IMR-90 (cell line): ENCODE measurements at regions not wholly inside any gene's neighbourhood (a gene's known extent, or its start where the extent isn't known, plus 50 kb on each side); places are given as distances from the start of the nearest gene placed in this dataset.

Experiments used
- ATAC-seq: fragments of 200-7000 bp; cut with Tn5 transposase; 2 replicates; pipeline ENCODE4 v1.9.1; 2020; ENCODE audit warnings: low read depth, mild to moderate bottlenecking, moderate library complexity
- BruUV-seq: library from RNA; stranded (reverse); fragments of 400-500 nt; replicated peaks from 2 replicates; lab custom pipeline; 2021; lab: Mats Ljungman, UMichigan
- CTCF ChIA-PET: fragments of 300-600 bp; formaldehyde crosslinking; extraction: SDS; loops from one replicate; lab custom pipeline; 2021; ENCODE audit warnings: antibody characterized with exemption; lab: Yijun Ruan, JAX
- POLR2A ChIA-PET: fragments of 300-600 bp; sonication (Branson Sonifier 250); formaldehyde crosslinking; loops from one replicate; lab custom pipeline; 2022; ENCODE audit warnings: antibody characterized with exemption; ENCODE audit not compliant: unreplicated experiment; lab: Charles Lee
- DNase-seq: peaks from one replicate; pipeline ENCODE4 v3.0.0; 2013
- H2AFZ ChIP-seq: replicated peaks from 2 replicates; pipeline ENCODE3; 2013; ENCODE audit warnings: low read length, mild to moderate bottlenecking; ENCODE audit not compliant: poor library complexity
- H2AK5ac ChIP-seq: 2 replicates; pipeline ENCODE4 v1.6.1; 2013; ENCODE audit warnings: low read depth, low read length, inconsistent platforms
- H2AK9ac ChIP-seq: replicated peaks from 2 replicates; pipeline ENCODE3; 2013; ENCODE audit warnings: mild to moderate bottlenecking, low read depth, low read length, moderate library complexity; ENCODE audit not compliant: poor library complexity
- H2BK120ac ChIP-seq: 2 replicates; pipeline ENCODE4 v1.6.1; 2013; ENCODE audit warnings: low read depth, low read length, inconsistent platforms
- H2BK15ac ChIP-seq: 3 replicates; pipeline ENCODE4 v1.6.1; 2013; ENCODE audit warnings: low read depth, low read length, inconsistent platforms
- H2BK20ac ChIP-seq: 2 replicates; pipeline ENCODE4 v1.6.1; 2013; ENCODE audit warnings: low read depth, mild to moderate bottlenecking, inconsistent platforms, low read length, moderate library complexity
- H2BK5ac ChIP-seq: 2 replicates; pipeline ENCODE4 v1.6.1; 2013; ENCODE audit warnings: mild to moderate bottlenecking, low read depth, low read length, inconsistent platforms; ENCODE audit not compliant: poor library complexity, severe bottlenecking
- H3K14ac ChIP-seq: replicated peaks from 2 replicates; pipeline ENCODE4 v1.6.1; 2013; ENCODE audit warnings: low read depth, low read length, inconsistent platforms
- H3K18ac ChIP-seq: 2 replicates; pipeline ENCODE4 v1.6.1; 2013; ENCODE audit warnings: low read depth, low read length, control low read depth
- H3K23ac ChIP-seq: 2 replicates; pipeline ENCODE4 v1.6.1; 2013; ENCODE audit warnings: low read depth, low read length, inconsistent platforms
- H3K27ac ChIP-seq: 2 replicates; pipeline ENCODE4 v1.5.1; 2013; ENCODE audit warnings: mild to moderate bottlenecking, control low read depth, low read length; ENCODE audit not compliant: insufficient read depth
- H3K27me3 ChIP-seq: 2 replicates; pipeline ENCODE4 v1.6.1; 2013; ENCODE audit warnings: low read length; ENCODE audit not compliant: control insufficient read depth, insufficient read depth
- H3K36me3 ChIP-seq: 2 replicates; pipeline ENCODE4 v1.6.1; 2013; ENCODE audit warnings: low read length, mixed read lengths; ENCODE audit not compliant: control insufficient read depth, insufficient read depth
- H3K4ac ChIP-seq: 2 replicates; pipeline ENCODE4 v1.6.1; 2013; ENCODE audit warnings: low read depth, low read length, inconsistent platforms
- H3K4me1 ChIP-seq: 2 replicates; pipeline ENCODE4 v1.6.1; 2013; ENCODE audit warnings: low read length, mixed read lengths; ENCODE audit not compliant: control insufficient read depth, insufficient read depth
- H3K4me2 ChIP-seq: 2 replicates; pipeline ENCODE4 v1.6.1; 2013; ENCODE audit warnings: low read depth, mild to moderate bottlenecking, control low read depth, low read length, moderate library complexity
- H3K4me3 ChIP-seq: 2 replicates; pipeline ENCODE4 v1.5.1; 2013; ENCODE audit warnings: low read depth, mild to moderate bottlenecking, control low read depth, low read length, moderate library complexity; ENCODE audit not compliant: insufficient read depth
- H3K56ac ChIP-seq: 2 replicates; pipeline ENCODE4 v1.6.1; 2013; ENCODE audit warnings: low read length, inconsistent platforms; ENCODE audit not compliant: insufficient read depth; ENCODE audit errors: extremely low read depth
- H3K79me1 ChIP-seq, 2 experiments: 2 replicates each; pipeline ENCODE4 v1.6.1; 2013; ENCODE audit warnings: low read length in 2 of 2, inconsistent platforms in 1 of 2, low read depth in 1 of 2
- H3K9ac ChIP-seq: 2 replicates; pipeline ENCODE4 v1.6.1; 2013; ENCODE audit warnings: low read depth, low read length, control low read depth
- H3K9me1 ChIP-seq: 2 replicates; pipeline ENCODE4 v1.6.1; 2013; ENCODE audit warnings: low read length, inconsistent platforms; ENCODE audit not compliant: insufficient read depth
- H3K9me3 ChIP-seq: 2 replicates; pipeline ENCODE4 v1.6.1; 2013; ENCODE audit warnings: low read length; ENCODE audit not compliant: control insufficient read depth, insufficient read depth
- H4K20me1 ChIP-seq: 2 replicates; pipeline ENCODE4 v1.6.1; 2013; ENCODE audit warnings: low read length, inconsistent platforms; ENCODE audit not compliant: insufficient read depth
- H4K5ac ChIP-seq: 2 replicates; pipeline ENCODE4 v1.6.1; 2013; ENCODE audit warnings: mild to moderate bottlenecking, low read depth, low read length, control low read depth
- H4K8ac ChIP-seq, 2 experiments: 2 replicates each; pipeline ENCODE4 v1.6.1; 2013; ENCODE audit warnings: low read depth in 2 of 2, low read length in 2 of 2, control low read depth in 1 of 2, inconsistent platforms in 1 of 2
- H4K91ac ChIP-seq: 2 replicates; pipeline ENCODE4 v1.6.1; 2013; ENCODE audit warnings: low read depth, low read length, inconsistent platforms; ENCODE audit not compliant: insufficient read depth
- BHLHE40 ChIP-seq: fragments of 150-350 bp; IDR thresholded peaks from 2 replicates; pipeline ENCODE4 v1.6.1; 2016; ENCODE audit warnings: mild to moderate bottlenecking, low read depth, low read length
- CEBPB ChIP-seq: IDR thresholded peaks from 2 replicates; pipeline ENCODE4 v1.6.1; 2012; ENCODE audit warnings: low read depth, low read length, improper control_type of control experiment
- CHD1 ChIP-seq: IDR thresholded peaks from 2 replicates; pipeline ENCODE4 v1.6.1; 2012; ENCODE audit warnings: low read depth, low read length, improper control_type of control experiment
- FOS ChIP-seq: fragments of 150-350 bp; IDR thresholded peaks from 2 replicates; pipeline ENCODE4 v1.6.1; 2016; ENCODE audit warnings: low read depth, low read length
- MAFK ChIP-seq: IDR thresholded peaks from 2 replicates; pipeline ENCODE4 v1.6.1; 2012; ENCODE audit warnings: low read depth, low read length, improper control_type of control experiment
- MXI1 ChIP-seq: IDR thresholded peaks from 2 replicates; pipeline ENCODE4 v1.6.1; 2012; ENCODE audit warnings: low read depth, mild to moderate bottlenecking, low read length, moderate library complexity, borderline replicate concordance
- NFE2L2 ChIP-seq: fragments of 150-350 bp; IDR thresholded peaks from 2 replicates; pipeline ENCODE4 v1.6.1; 2016; ENCODE audit warnings: low read depth, mild to moderate bottlenecking, low read length
- POLR2A ChIP-seq: IDR thresholded peaks from 2 replicates; pipeline ENCODE4 v1.6.1; 2012; ENCODE audit warnings: mild to moderate bottlenecking, low read depth, low read length
- RAD21 ChIP-seq: IDR thresholded peaks from 2 replicates; pipeline ENCODE4 v1.6.1; 2012; ENCODE audit warnings: low read length, improper control_type of control experiment
- RCOR1 ChIP-seq: IDR thresholded peaks from 2 replicates; pipeline ENCODE4 v1.6.1; 2012; ENCODE audit warnings: mild to moderate bottlenecking, low read length, improper control_type of control experiment; ENCODE audit not compliant: insufficient replicate concordance
- RFX5 ChIP-seq: IDR thresholded peaks from 2 replicates; pipeline ENCODE4 v1.8.0; 2012; ENCODE audit warnings: low read depth, mild to moderate bottlenecking, low read length, moderate library complexity
- SMC3 ChIP-seq: fragments of 150-350 bp; IDR thresholded peaks from 2 replicates; pipeline ENCODE4 v1.6.1; 2016; ENCODE audit warnings: low read depth, mild to moderate bottlenecking, antibody characterized with exemption, low read length, moderate library complexity
- WGBS, 2 experiments: methylation state at CpG; one replicate each; pipeline versions ENCODE4 v1.1.5 to v1.1.7; 2013; ENCODE audit warnings: missing lambda C conversion rate in 2 of 2; ENCODE audit not compliant: insufficient read length in 1 of 2; ENCODE audit errors: extremely low coverage in 2 of 2; 5-methylcytosine and 5-hydroxymethylcytosine counted together
- dilution Hi-C: fragments of 300-500 bp; cut with HindIII; formaldehyde crosslinking; loops from one replicate; pipeline ENCODE4 v1.14.3; 2018; ENCODE audit warnings: low sequenced_read_pairs; ENCODE audit not compliant: unreplicated experiment
- in situ Hi-C: fragments of 300-500 bp; cut with MboI; formaldehyde crosslinking; loops from 3 replicates; pipeline ENCODE4 v1.14.3; 2019; ENCODE audit warnings: low sequenced_read_pairs, inconsistent platforms, mixed read lengths
- intact Hi-C: fragments of 100-400 bp; cut with micrococcal nuclease; formaldehyde crosslinking; loops from 2 replicates; pipeline ENCODE4 v1.10.0; 2022
- TF ChIP-seq, protein P1 (sequence below): fragments of 150-350 bp; IDR thresholded peaks from 2 replicates; pipeline ENCODE4 v1.6.1; 2016; ENCODE audit warnings: low read depth, mild to moderate bottlenecking, low read length, moderate library complexity, borderline replicate concordance
- TF ChIP-seq, protein P2 (sequence below): conservative IDR thresholded peaks from 2 replicates; pipeline ENCODE4 v1.5.1; 2012; ENCODE audit warnings: mild to moderate bottlenecking, low read depth, low read length, improper control_type of control experiment
- TF ChIP-seq, protein P3 (sequence below): fragments of 150-350 bp; IDR thresholded peaks from 2 replicates; pipeline ENCODE4 v1.6.1; 2017; ENCODE audit warnings: mild to moderate bottlenecking, antibody characterized with exemption, low read length, low read depth

DNA sequence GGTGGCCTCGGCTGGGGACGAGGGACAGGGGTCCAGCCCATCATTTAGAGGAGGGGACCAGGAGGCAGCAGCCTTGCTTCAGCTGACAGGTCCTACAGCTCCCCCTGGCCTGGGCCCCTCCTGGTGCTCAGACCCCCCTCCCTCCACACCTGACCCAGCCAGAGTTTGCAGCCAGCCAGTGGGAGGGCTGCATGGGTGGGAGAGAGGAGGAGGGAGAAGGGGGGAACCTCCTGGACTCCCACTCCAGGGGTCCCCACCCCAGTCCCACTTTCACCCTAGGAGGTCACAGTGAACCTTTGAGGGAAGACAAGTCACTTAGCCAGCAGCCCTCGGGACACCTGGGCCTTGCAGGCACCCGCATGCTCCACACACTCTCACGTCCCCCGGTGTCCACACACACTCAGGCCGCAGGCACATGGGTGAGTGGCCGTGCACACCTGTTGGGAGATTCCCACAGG is 108.9 kb upstream of the ZBTB40 start:
- Histone ChIP-seq H3K9me3 (no peaks in the 10 kb centered on the region), H2BK15ac (no peak overlapping the region), H4K91ac (no peak overlapping the region), H3K4me2 (no peak overlapping the region; the same call in 1 of the 2 replicates), H3K4me3 (no peak overlapping the region), H2BK120ac (no peak overlapping the region), H3K18ac (no peak overlapping the region), H2BK5ac (no peak overlapping the region), H2AK9ac (no peak overlapping the region), H3K23ac (no peak overlapping the region), H3K56ac (no peak overlapping the region), H3K27ac (no peak overlapping the region), H4K5ac (no peak overlapping the region), H3K14ac (no peak overlapping the region), H3K9me1 (no peaks in the 10 kb centered on the region; the same call in 1 of the 2 replicates), H2AK5ac (no peak overlapping the region), H3K9ac (no peak overlapping the region), H2AFZ (no peak overlapping the region), H3K4me1 (peaks cover 2% of the 10 kb centered on the region; the same call in 1 of the 2 replicates), H4K20me1 (no peaks in the 10 kb centered on the region), H3K79me1 (no peaks in the 10 kb centered on the region), H4K8ac (no peak overlapping the region), H2BK20ac (no peak overlapping the region), H3K4ac (no peak overlapping the region), H3K27me3 (peaks cover 85% of the 10 kb centered on the region), H3K36me3 (no peaks in the 10 kb centered on the region)
- dilution Hi-C loops: no loop called here
- in situ Hi-C loops: no loop called here
- TF ChIP-seq CEBPB (no peak), SMC3 (no peak), MXI1 (no peak), BHLHE40 (no peak), MAFK (no peak), RFX5 (no peak), RAD21 (no peak), NFE2L2 (no peak), RCOR1 (no peak), CHD1 (no peak), POLR2A (no peak), FOS (no peak)
- TF ChIP-seq, protein P1, sequence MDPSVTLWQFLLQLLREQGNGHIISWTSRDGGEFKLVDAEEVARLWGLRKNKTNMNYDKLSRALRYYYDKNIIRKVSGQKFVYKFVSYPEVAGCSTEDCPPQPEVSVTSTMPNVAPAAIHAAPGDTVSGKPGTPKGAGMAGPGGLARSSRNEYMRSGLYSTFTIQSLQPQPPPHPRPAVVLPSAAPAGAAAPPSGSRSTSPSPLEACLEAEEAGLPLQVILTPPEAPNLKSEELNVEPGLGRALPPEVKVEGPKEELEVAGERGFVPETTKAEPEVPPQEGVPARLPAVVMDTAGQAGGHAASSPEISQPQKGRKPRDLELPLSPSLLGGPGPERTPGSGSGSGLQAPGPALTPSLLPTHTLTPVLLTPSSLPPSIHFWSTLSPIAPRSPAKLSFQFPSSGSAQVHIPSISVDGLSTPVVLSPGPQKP: no peak
- TF ChIP-seq, protein P2, sequence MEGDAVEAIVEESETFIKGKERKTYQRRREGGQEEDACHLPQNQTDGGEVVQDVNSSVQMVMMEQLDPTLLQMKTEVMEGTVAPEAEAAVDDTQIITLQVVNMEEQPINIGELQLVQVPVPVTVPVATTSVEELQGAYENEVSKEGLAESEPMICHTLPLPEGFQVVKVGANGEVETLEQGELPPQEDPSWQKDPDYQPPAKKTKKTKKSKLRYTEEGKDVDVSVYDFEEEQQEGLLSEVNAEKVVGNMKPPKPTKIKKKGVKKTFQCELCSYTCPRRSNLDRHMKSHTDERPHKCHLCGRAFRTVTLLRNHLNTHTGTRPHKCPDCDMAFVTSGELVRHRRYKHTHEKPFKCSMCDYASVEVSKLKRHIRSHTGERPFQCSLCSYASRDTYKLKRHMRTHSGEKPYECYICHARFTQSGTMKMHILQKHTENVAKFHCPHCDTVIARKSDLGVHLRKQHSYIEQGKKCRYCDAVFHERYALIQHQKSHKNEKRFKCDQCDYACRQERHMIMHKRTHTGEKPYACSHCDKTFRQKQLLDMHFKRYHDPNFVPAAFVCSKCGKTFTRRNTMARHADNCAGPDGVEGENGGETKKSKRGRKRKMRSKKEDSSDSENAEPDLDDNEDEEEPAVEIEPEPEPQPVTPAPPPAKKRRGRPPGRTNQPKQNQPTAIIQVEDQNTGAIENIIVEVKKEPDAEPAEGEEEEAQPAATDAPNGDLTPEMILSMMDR: no peak
- TF ChIP-seq, protein P3, sequence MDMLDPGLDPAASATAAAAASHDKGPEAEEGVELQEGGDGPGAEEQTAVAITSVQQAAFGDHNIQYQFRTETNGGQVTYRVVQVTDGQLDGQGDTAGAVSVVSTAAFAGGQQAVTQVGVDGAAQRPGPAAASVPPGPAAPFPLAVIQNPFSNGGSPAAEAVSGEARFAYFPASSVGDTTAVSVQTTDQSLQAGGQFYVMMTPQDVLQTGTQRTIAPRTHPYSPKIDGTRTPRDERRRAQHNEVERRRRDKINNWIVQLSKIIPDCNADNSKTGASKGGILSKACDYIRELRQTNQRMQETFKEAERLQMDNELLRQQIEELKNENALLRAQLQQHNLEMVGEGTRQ: no peak
- intact Hi-C loops: no loop called here
- BruUV-seq: no TSS peak
- ChIA-PET POLR2A (no interaction called here), CTCF (no interaction called here)
- DNase-seq (no peak), ATAC-seq (no peak)
- WGBS, 2 experiments: 20% methylated on average over 3 of the region's 8 CpGs; no CpG with 5 or more reads in 1 of the 2 experiments
